ENCODE measurements at regions not wholly inside any gene's neighbourhood (a gene's known extent, or its start where the extent isn't known, plus 50 kb on each side); places are given as distances from the start of the nearest gene placed in this dataset.

GRCh38 chr20:6253396-6253795, 130.6 kb upstream of the FERMT1 start:
- TF ChIP-seq EZH2 (IDR thresholded peaks at IDR 0.05; ENCODE audit: borderline replicate concordance, low read depth, low read length, severe bottlenecking) (no peak), CTCF (IDR thresholded peaks at IDR 0.05; ENCODE audit: borderline replicate concordance, extremely low read depth, low read length, poor library complexity, severe bottlenecking) (no peak)

All from DND-41 (cell line).